ENCODE measurements at regions not wholly inside any gene's neighbourhood (a gene's known extent, or its start where the extent isn't known, plus 50 kb on each side); places are given as distances from the start of the nearest gene placed in this dataset.

DNA sequence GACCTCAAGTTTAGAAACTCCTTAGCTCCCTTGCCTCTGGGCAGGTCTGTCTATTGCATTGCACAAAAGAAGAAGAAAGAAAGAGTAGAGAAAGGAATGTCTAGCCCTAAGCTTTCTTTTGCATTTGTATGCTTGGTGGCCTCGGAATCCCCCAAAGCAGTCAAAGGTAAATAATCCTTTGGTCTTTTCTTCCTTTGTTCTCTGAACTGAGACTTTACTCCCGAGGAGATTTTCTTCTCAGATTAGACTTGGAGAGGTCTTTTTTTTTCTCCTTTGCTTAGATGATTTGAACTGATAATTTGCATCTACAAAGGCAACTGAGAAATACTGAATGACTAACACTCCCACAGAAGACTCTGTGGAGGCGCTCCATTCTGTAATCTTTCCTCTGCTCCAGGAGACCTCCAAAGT lies 93.2 kb downstream of the AKR1D1 start:
- DNase-seq (ENCODE audit: low read depth), result no peak
- TF ChIP-seq, protein P1, sequence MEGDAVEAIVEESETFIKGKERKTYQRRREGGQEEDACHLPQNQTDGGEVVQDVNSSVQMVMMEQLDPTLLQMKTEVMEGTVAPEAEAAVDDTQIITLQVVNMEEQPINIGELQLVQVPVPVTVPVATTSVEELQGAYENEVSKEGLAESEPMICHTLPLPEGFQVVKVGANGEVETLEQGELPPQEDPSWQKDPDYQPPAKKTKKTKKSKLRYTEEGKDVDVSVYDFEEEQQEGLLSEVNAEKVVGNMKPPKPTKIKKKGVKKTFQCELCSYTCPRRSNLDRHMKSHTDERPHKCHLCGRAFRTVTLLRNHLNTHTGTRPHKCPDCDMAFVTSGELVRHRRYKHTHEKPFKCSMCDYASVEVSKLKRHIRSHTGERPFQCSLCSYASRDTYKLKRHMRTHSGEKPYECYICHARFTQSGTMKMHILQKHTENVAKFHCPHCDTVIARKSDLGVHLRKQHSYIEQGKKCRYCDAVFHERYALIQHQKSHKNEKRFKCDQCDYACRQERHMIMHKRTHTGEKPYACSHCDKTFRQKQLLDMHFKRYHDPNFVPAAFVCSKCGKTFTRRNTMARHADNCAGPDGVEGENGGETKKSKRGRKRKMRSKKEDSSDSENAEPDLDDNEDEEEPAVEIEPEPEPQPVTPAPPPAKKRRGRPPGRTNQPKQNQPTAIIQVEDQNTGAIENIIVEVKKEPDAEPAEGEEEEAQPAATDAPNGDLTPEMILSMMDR (conservative IDR thresholded peaks at IDR 0.05; ENCODE audit: low read depth, low read length), result no peak
- H3K4me3 ChIP-seq (ENCODE audit: low read depth, low read length), result no peak overlapping the region

DNA sequence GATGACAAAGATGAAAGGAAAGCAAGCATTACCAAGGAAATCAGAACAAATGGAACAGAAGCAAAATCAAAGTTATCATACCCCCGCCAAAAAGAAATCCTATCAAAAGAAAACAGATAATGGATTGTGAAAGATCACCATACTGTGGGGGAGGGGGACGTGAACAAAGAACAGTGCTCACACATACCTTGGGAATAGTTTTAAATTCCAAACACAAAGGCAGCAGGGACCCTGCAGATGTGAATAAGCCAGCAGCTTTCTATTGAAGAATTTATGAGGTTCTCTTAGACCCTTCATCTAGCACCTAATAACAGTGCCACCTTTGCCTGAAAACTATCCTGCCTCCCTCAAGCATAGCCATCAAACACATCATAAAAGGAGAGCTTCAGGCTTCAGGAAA lies 94.0 kb downstream of the AKR1D1 start:
- no peak overlapping the region for H3K4me3 ChIP-seq (ENCODE audit: low read depth, low read length)
- TF ChIP-seq, protein P1 (conservative IDR thresholded peaks at IDR 0.05; ENCODE audit: low read depth, low read length), result no peak

DNA sequence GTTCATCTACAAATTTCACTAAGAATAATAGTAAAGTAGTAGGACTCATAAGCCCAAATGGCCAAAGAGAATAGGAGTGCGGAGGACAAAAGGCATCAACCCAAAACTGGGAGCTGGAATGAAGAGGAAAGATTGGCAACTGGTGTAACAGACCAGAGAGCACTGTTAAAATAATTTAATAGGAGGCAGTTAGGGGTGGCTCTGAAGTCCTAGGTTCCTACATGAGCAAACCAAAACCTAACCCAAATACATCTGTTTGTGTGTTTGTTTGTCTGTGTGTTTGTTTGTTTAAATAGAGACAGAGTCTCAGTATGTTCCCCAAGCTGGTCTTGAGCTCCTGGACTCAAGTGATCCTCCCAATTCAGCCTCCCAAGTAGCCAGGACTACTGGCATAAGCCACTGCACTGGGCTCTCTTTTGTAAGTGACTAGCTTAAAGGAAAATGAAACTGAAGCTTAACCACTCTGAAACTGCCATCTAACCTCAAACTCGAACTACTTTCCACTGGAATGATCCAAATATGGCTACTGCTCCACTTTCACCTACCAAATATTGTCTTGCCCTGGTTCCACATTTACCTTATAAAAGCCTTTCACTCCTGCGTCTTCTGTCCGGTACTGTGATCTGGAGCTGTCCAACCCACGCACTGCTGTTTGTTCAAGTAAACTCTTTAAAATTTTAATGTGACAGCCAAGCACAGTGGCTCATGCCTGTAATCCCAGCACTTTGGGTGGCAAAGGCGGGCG lies 94.9 kb downstream of the AKR1D1 start:
- TF ChIP-seq, protein P1 (conservative IDR thresholded peaks at IDR 0.05; ENCODE audit: low read depth, low read length), result no peak
- H3K4me3 ChIP-seq (ENCODE audit: low read depth, low read length), result no peak overlapping the region
- DNase-seq (ENCODE audit: low read depth), result no peak

More for the DNA sequence above, 94.0 kb downstream of the AKR1D1 start:
- no peak for DNase-seq (ENCODE audit: low read depth)

DNA sequence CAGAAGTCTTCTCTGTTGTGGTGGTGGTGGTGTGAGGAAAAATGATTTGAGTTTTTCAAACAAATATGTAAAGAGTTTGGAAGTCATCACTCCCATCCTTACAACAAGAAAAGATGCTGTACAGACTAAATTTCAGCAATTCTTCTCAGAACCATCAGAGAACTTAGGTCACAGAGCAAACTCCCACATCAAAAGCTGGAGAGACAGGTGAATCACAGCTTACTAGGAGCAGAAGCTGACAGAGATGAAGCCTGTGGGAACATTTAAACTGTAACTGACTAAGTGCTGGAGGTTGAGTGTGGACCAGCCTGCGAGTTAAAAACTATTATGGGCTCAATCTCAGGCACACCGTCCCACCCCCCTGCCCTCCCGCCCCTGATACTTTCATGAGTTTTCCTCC lies 97.3 kb downstream of the AKR1D1 start:
- no peak for DNase-seq (ENCODE audit: low read depth)
- no peak overlapping the region for H3K4me3 ChIP-seq (ENCODE audit: low read depth, low read length)
- TF ChIP-seq, protein P1 (conservative IDR thresholded peaks at IDR 0.05; ENCODE audit: low read depth, low read length), result no peak

DNA sequence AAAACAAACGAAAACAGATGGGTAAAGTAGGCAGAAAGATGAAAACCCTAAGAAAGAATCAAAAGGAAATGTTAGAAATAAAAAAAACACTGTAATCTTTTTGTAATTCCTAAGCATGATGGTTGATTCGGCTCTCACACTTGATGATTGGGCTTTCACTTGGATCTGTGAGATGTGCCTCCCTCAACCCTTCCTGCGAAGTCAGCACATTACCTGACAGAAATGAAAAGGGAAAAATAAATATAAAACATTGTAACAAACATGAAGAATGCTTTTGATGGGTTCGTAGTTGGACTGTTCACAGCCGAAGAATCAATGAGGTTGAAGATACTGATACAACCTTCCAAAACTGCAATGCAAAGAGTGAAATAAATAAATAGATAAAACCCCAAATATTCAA lies 99.8 kb downstream of the AKR1D1 start:
- no peak overlapping the region for H3K4me3 ChIP-seq (ENCODE audit: low read depth, low read length)
- TF ChIP-seq, protein P1 (conservative IDR thresholded peaks at IDR 0.05; ENCODE audit: low read depth, low read length), result no peak
- DNase-seq (ENCODE audit: low read depth), result no peak

DNA sequence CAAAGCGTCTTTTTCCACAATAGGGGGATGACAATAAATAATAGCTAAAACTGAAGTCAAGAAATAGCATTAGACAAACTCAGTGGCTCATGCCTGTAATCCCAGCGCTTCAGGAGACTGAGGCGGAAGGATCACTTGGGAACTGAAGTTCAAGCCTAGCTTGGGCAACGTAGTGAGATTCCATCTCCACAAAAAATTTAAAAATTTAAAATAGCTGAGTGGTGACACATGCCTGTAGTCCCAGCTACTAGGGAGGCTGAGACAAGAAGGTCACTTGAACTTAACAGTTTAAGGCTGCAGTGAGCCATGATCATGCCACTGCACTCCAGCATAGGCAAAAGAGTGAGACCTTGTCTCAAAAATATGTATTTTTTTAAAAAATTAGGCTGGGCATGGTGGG lies 107.9 kb downstream of the AKR1D1 start:
- DNase-seq (ENCODE audit: low read depth), result no peak
- TF ChIP-seq, protein P1 (conservative IDR thresholded peaks at IDR 0.05; ENCODE audit: low read depth, low read length), result no peak
- no peak overlapping the region for H3K4me3 ChIP-seq (ENCODE audit: low read depth, low read length)
